ENCODE measurements at regions not wholly inside any gene's neighbourhood (a gene's known extent, or its start where the extent isn't known, plus 50 kb on each side); places are given as distances from the start of the nearest gene placed in this dataset.

GRCh38 chr4:54384563-54384962, 155.5 kb downstream of the PDGFRA start:
- TF ChIP-seq, protein P1, sequence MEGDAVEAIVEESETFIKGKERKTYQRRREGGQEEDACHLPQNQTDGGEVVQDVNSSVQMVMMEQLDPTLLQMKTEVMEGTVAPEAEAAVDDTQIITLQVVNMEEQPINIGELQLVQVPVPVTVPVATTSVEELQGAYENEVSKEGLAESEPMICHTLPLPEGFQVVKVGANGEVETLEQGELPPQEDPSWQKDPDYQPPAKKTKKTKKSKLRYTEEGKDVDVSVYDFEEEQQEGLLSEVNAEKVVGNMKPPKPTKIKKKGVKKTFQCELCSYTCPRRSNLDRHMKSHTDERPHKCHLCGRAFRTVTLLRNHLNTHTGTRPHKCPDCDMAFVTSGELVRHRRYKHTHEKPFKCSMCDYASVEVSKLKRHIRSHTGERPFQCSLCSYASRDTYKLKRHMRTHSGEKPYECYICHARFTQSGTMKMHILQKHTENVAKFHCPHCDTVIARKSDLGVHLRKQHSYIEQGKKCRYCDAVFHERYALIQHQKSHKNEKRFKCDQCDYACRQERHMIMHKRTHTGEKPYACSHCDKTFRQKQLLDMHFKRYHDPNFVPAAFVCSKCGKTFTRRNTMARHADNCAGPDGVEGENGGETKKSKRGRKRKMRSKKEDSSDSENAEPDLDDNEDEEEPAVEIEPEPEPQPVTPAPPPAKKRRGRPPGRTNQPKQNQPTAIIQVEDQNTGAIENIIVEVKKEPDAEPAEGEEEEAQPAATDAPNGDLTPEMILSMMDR (IDR thresholded peaks at IDR 0.05), result peak in 2 of 4 experiments; percentile 32 to 40
- TF ChIP-seq EP300 (IDR thresholded peaks at IDR 0.05), result no peak
